ENCODE measurements at regions not wholly inside any gene's neighbourhood (a gene's known extent, or its start where the extent isn't known, plus 50 kb on each side); places are given as distances from the start of the nearest gene placed in this dataset.
"Not testable (repeated sequence)": the region's sequence is repeated elsewhere in the genome, so short reads cannot be mapped to it uniquely, and the experiment has no call there.

DNA sequence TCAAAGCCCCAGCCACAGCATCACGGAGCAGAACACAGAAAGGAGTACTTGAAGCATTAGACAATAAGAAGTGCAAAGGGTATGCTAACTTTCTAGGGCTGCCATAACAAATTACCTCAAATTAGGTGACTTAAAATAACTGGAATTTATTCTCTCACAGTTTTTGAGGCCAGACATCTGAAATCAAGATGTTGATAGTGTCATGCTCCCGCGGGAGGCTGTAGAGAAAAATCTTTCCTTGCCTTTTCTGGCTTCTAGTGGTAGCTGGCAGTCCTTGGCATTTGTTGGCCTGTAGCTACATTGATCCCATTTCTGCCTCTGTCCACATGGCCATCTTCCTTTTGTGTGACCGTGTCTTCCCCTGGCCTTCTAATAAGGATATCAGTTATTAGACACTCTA lies 51.9 kb upstream of the SPDL1 start:
- no peak for DNase-seq

DNA sequence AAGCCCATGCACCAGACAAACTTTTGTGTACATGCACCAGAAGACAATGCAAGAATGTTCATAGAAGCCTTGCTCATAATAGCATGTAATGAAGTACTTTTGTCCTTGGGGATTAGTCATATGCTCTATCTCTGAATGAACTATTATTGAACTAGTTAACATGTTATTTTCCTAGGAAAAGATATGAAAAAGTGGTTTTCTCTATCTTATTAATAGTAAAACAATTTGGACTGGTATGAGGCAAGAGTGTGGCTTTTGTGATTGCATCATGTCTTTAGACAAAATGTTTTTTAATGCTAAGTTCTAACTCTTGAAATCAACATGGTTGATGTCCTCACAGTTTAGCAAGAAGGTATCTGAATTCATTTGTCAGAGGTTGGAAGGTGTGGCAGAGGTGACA lies 55.7 kb upstream of the SPDL1 start:
- DNase-seq, result no peak

- no peak for DNase-seq
These were observed 56.5 kb upstream of the SPDL1 start for GRCh38 chr5:169527066-169527465.

- no peak for DNase-seq
These were observed 60.7 kb upstream of the SPDL1 start for GRCh38 chr5:169522851-169523250.

- no peak for DNase-seq
These were observed 62.1 kb upstream of the SPDL1 start for GRCh38 chr5:169521366-169521983.

- DNase-seq, result no peak
These were observed 64.2 kb upstream of the SPDL1 start for GRCh38 chr5:169519358-169519757.

GRCh38 chr5:169518779-169519178 lies 64.8 kb upstream of the SPDL1 start:
- not testable (repeated sequence) for DNase-seq

- no peak for DNase-seq
These were observed 71.2 kb upstream of the SPDL1 start for GRCh38 chr5:169512385-169512784.

- no peak for DNase-seq
These were observed 71.9 kb upstream of the SPDL1 start for GRCh38 chr5:169511708-169512107.

- no peak for DNase-seq
These were observed 76.5 kb upstream of the SPDL1 start for GRCh38 chr5:169507051-169507450.

GRCh38 chr5:169503886-169504285 lies 79.7 kb upstream of the SPDL1 start:
- no peak for DNase-seq

- DNase-seq, result no peak
These were observed 83.5 kb upstream of the SPDL1 start for GRCh38 chr5:169499990-169500505.

DNA sequence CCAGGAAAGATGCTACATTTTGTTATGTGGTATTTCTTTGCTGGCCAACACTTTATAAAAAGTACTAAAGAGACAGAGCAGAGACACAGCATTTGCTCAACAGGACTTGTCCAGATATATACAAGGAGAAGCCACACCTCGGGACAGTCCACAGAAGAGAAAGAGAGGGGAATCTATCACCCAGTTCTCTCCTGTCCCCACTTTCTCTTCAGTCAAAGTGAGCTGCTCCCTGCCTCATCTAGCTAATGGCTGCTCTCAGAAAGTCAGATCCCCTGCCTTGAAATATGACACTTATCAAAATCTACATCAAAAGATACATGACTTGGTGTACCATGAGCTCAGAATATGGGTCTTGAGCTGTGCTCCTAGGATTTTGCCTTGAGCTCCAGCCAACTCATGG lies 86.7 kb upstream of the SPDL1 start:
- DNase-seq, result no peak

DNA sequence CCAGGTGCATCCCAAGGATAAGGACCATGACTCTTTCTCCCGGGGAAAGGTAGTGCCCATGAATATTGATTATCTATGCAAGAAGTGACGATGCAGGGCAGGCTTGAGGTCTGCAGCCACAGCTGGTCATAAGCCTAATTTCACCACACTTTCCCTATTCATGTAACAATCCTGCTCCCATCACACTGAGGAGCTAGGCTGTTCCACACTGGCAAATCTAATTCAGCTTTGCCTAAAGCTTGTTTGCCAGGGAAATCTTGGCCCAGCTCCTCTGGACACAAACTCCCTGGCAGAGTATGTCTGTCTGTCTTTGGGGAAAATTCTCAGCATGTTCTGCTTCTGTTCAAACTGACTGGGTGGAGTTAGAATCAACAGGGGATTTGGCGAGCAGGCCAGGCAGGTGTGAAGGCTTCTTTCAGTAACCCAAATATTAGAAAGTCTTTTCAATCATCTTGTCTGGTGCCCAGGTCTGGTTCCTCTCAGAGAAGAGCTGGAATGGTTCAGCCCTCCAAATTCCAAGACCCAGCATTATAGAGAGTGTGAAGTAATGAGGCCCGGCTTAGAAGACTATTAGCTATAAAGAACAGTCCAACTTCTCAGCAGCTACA lies 88.5 kb upstream of the SPDL1 start:
- no peak for DNase-seq

DNA sequence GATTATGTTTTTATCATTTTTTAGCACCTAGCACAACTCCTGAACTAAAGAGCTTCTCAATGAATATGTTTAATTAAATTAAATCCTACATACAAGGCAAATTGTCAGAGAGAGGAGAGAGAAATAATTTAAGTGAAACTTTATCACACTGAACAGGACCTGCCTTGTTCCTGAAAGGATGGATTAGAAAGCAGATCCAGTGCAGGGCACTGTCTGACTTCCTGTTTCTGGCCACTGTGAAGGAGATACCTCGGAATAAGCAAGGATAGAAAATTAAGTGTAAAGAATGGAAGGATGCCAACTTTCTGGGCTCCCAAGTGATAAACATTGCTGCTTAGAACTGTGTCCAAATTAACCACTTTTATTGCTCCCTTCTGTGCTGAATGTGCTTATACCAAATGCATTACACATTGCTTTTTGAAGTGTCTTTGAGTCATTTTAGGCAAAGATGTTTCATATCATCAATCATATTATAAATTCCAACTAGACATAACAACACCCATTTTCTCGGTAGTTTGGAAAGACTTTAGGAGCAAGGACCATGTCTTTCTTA lies 89.1 kb upstream of the SPDL1 start:
- no peak for DNase-seq

- DNase-seq, result no peak
These were observed 109.3 kb upstream of the SPDL1 start for GRCh38 chr5:169474226-169474625.

GRCh38 chr5:169472544-169472943 lies 111.0 kb upstream of the SPDL1 start:
- no peak for DNase-seq

- no peak for DNase-seq
These were observed 112.6 kb upstream of the SPDL1 start for GRCh38 chr5:169471021-169471420.

- no peak for DNase-seq
These were observed 116.4 kb upstream of the SPDL1 start for GRCh38 chr5:169467041-169467771.

- no peak for DNase-seq
These were observed 122.7 kb upstream of the SPDL1 start for GRCh38 chr5:169460896-169461295.

DNA sequence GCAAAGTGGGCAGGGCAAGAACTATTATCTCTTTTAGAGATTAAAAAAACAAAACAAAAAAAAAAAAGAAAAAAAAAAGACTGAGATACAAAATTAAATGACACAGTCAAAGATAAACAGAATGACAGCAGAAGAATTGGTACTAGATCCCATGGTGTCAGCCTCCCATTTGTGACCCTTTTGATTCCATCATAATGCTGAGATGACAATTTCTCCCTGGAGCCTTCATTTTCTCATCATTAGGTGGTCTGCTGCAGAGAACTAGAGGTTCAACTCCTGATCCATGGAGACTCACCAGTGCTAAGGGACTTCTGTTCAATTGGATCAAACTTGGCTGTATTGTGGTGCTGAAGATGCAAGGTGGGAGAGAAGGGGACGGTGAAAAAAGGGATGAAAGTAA lies 123.5 kb upstream of the SPDL1 start:
- DNase-seq, result no peak

GRCh38 chr5:169458221-169458620 lies 125.4 kb upstream of the SPDL1 start:
- DNase-seq, result no peak

- no peak for DNase-seq
These were observed 133.1 kb upstream of the SPDL1 start for GRCh38 chr5:169450464-169450863.

- DNase-seq, result no peak
These were observed 134.7 kb upstream of the SPDL1 start for GRCh38 chr5:169448826-169449225.

All from kidney glomerular epithelial cell (primary cell).